ENCODE measurements at regions not wholly inside any gene's neighbourhood (a gene's known extent, or its start where the extent isn't known, plus 50 kb on each side); places are given as distances from the start of the nearest gene placed in this dataset.

DNA sequence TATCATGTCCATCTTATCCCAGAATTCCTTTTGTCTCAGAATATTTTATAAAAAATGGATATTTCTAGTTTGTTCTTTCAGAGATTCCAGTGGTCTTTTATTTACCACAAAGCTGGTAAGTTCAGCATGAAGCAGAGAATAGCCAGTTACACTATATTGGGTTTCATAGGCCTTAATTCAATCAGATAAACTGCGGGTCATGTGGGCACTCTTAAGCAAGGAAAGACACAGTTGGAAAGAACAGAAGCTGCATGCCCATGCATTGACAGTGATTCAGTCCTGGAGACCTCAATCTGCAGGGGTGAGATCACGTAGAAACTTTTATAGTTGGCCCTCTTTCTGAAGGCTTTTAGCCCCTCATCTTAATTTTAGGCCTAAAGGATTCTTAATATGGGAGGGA, 281.3 kb upstream of the IGFBP3 start:
- TF ChIP-seq CTCF (conservative IDR thresholded peaks at IDR 0.05; ENCODE audit: low read length) = no peak
- TF ChIP-seq EZH2phosphoT487 (IDR thresholded peaks at IDR 0.05; ENCODE audit: borderline replicate concordance) = no peak
